Subcutaneous abdominal adipose tissue (tissue), 5 donors: ENCODE measurements at regions not wholly inside any gene's neighbourhood (a gene's known extent, or its start where the extent isn't known, plus 50 kb on each side); places are given as distances from the start of the nearest gene placed in this dataset.
"Not testable (repeated sequence)": the region's sequence is repeated elsewhere in the genome, so short reads cannot be mapped to it uniquely, and the experiment has no call there.

ENCODE experiments used
- H3K27ac ChIP-seq: one replicate; pipeline ENCODE4 v1.7.0; 2013; ENCODE audit warnings: low read depth, mild to moderate bottlenecking, inconsistent platforms, low read length, moderate library complexity
- H3K27me3 ChIP-seq, 5 donors: one replicate each; pipeline ENCODE4 v1.7.0; 2013; ENCODE audit warnings: low read length in 5 of 5, inconsistent platforms in 1 of 5; ENCODE audit not compliant: control insufficient read depth in 5 of 5, insufficient read depth in 4 of 5
- H3K36me3 ChIP-seq, 5 donors: one replicate each; pipeline ENCODE4 v1.7.0; 2013; ENCODE audit warnings: low read length in 5 of 5; ENCODE audit not compliant: control insufficient read depth in 5 of 5, insufficient read depth in 5 of 5
- H3K4me1 ChIP-seq, 5 donors: one replicate each; pipeline ENCODE4 v1.7.0; 2013; ENCODE audit warnings: low read length in 5 of 5, mild to moderate bottlenecking in 3 of 5, moderate library complexity in 1 of 5; ENCODE audit not compliant: control insufficient read depth in 5 of 5, insufficient read depth in 5 of 5
- H3K4me3 ChIP-seq, 5 donors: one replicate each; pipeline ENCODE4 v1.7.0; 2013; ENCODE audit warnings: low read length in 5 of 5, low read depth in 1 of 5
- H3K9ac ChIP-seq, 5 donors: one replicate each; pipeline ENCODE4 v1.7.0; 2013; ENCODE audit warnings: low read length in 5 of 5, mild to moderate bottlenecking in 4 of 5, moderate library complexity in 3 of 5
- H3K9me3 ChIP-seq, 5 donors: one replicate each; pipeline ENCODE4 v1.7.0; 2013; ENCODE audit warnings: low read length in 5 of 5; ENCODE audit not compliant: control insufficient read depth in 5 of 5
- donor health status: healthy.
- donor health status: healthy.
- donor health status: healthy.
- donor health status: healthy.
- donor health status: healthy.

- H3K9ac ChIP-seq, H3K9me3 ChIP-seq, H3K4me1 ChIP-seq, H3K4me3 ChIP-seq, H3K27me3 ChIP-seq, H3K36me3 ChIP-seq, H3K27ac ChIP-seq: not testable (repeated sequence)
Measured at GRCh38 chr9:64071358-64072253, 1213.4 kb downstream of the FOXD4L5 start.

GRCh38 chr9:64070611-64071357 is 1214.2 kb downstream of the FOXD4L5 start:
- not testable (repeated sequence) for H3K36me3 ChIP-seq, H3K27ac ChIP-seq, H3K9ac ChIP-seq, H3K4me3 ChIP-seq, H3K27me3 ChIP-seq, H3K9me3 ChIP-seq, H3K4me1 ChIP-seq

GRCh38 chr9:64070083-64070482 is 1214.9 kb downstream of the FOXD4L5 start:
- H3K4me3 ChIP-seq, H3K27me3 ChIP-seq, H3K9me3 ChIP-seq, H3K36me3 ChIP-seq, H3K4me1 ChIP-seq, H3K27ac ChIP-seq, H3K9ac ChIP-seq: not testable (repeated sequence)

- Histone ChIP-seq H3K27me3 (no peaks in the 10 kb centered on the region), H3K27ac (no peak overlapping the region), H3K9ac (no peak overlapping the region), H3K9me3 (peaks cover 0 to 8% (median 2%) of the 10 kb centered on the region in 5 donors), H3K36me3 (no peaks in the 10 kb centered on the region), H3K4me1 (no peaks in the 10 kb centered on the region), H3K4me3 (no peak overlapping the region)
Measured at GRCh38 chr9:64066736-64067368, 1218.2 kb downstream of the FOXD4L5 start.

GRCh38 chr9:64061013-64061627 is 1223.9 kb downstream of the FOXD4L5 start:
- Histone ChIP-seq H3K9ac (no peak overlapping the region), H3K4me1 (no peaks in the 10 kb centered on the region), H3K27ac (no peak overlapping the region), H3K4me3 (no peak overlapping the region), H3K9me3 (no peaks in the 10 kb centered on the region), H3K27me3 (no peaks in the 10 kb centered on the region), H3K36me3 (no peaks in the 10 kb centered on the region)

- not testable (repeated sequence) for H3K4me1 ChIP-seq, H3K4me3 ChIP-seq, H3K9me3 ChIP-seq, H3K27me3 ChIP-seq, H3K27ac ChIP-seq, H3K9ac ChIP-seq, H3K36me3 ChIP-seq
Measured at GRCh38 chr9:64058070-64058469, 1226.9 kb downstream of the FOXD4L5 start.

GRCh38 chr9:64057553-64057952 is 1227.5 kb downstream of the FOXD4L5 start:
- H3K4me1 ChIP-seq, result no peaks in the 10 kb centered on the region
- no peak overlapping the region for H3K27ac ChIP-seq
- no peak overlapping the region for H3K9ac ChIP-seq
- H3K27me3 ChIP-seq, result no peaks in the 10 kb centered on the region
- no peaks in the 10 kb centered on the region for H3K36me3 ChIP-seq
- H3K4me3 ChIP-seq, result no peak overlapping the region
- H3K9me3 ChIP-seq, result no peaks in the 10 kb centered on the region

- H3K27me3 ChIP-seq, result not testable (repeated sequence)
Measured at GRCh38 chr9:64028925-64029324, 1256.1 kb downstream of the FOXD4L5 start.

GRCh38 chr9:64020696-64021491 is 1264.1 kb downstream of the FOXD4L5 start:
- not testable (repeated sequence) for H3K27ac ChIP-seq, H3K27me3 ChIP-seq

More at GRCh38 chr9:64028925-64029324, 1256.1 kb downstream of the FOXD4L5 start:
- H3K4me1 ChIP-seq, H3K36me3 ChIP-seq, H3K27ac ChIP-seq, H3K9me3 ChIP-seq, H3K9ac ChIP-seq, H3K4me3 ChIP-seq: not testable (repeated sequence)

More at GRCh38 chr9:64020696-64021491, 1264.1 kb downstream of the FOXD4L5 start:
- H3K4me1 ChIP-seq, H3K9me3 ChIP-seq, H3K36me3 ChIP-seq, H3K9ac ChIP-seq, H3K4me3 ChIP-seq: not testable (repeated sequence)
